Colonic mucosa (tissue), 4 donors: ENCODE measurements at regions not wholly inside any gene's neighbourhood (a gene's known extent, or its start where the extent isn't known, plus 50 kb on each side); places are given as distances from the start of the nearest gene placed in this dataset.
A peak's percentile ranks its signal among the peaks of the same experiment; 100 is the strongest.

Experiments used
- DNase-seq: peaks from one replicate; pipeline ENCODE4 v3.0.0-alpha.2; 2020
- H3K27ac ChIP-seq: fragments of 200-600 bp; one replicate; pipeline ENCODE4 v1.8.0; 2021
- H3K27me3 ChIP-seq: fragments of 200-600 bp; one replicate; pipeline ENCODE4 v1.8.0; 2021
- H3K36me3 ChIP-seq: fragments of 200-600 bp; one replicate; pipeline ENCODE4 v1.8.0; 2021
- H3K4me1 ChIP-seq: fragments of 200-600 bp; one replicate; pipeline ENCODE4 v1.8.0; 2021; ENCODE audit warnings: mild to moderate bottlenecking
- H3K4me3 ChIP-seq: fragments of 200-600 bp; one replicate; pipeline ENCODE4 v1.8.0; 2021
- H3K9ac ChIP-seq, 2 donors: one replicate each; pipeline ENCODE4 v1.7.0; 2013; ENCODE audit warnings: control low read depth in 2 of 2, low read depth in 2 of 2, low read length in 2 of 2
- H3K9me3 ChIP-seq: fragments of 200-600 bp; one replicate; pipeline ENCODE4 v1.8.0; 2021
- intact Hi-C: fragments of 100-400 bp; cut with DNase I; formaldehyde crosslinking; loops from one replicate; pipeline ENCODE4 v1.14.1; 2022
- TF ChIP-seq, protein P1 (sequence below): fragments of 200-600 bp; IDR thresholded peaks from one replicate; pipeline ENCODE4 v1.8.0; 2022; ENCODE audit warnings: antibody characterized with exemption, mild to moderate bottlenecking
- donor health status: healthy.
- donor health status: DM: no; HTN: no; CAD: no.
- donor health status: DM: no; HTN: no; CAD: no.

DNA sequence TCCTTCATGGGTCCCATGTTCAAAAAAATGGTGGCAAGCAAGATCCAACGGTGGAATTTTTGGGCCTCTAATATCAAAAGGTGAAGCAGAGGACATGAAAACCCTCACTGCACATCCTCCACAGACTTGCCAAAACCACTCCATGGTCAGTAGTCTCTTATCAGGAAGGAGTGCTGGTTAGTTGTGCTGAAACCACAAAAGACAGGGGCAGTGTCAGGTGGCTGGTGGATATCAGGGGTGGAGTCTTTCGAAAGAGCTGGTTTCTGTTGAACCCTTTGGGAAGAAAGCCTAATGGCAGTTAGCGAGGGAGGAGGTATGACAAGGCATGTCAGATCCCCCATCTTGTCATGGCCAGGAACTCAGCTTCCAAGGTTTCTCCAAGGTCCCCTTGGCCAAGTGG, 395.9 kb upstream of the CAMK1G start:
- Histone ChIP-seq H3K4me3 (no peak overlapping the region), H3K36me3 (no peaks in the 10 kb centered on the region), H3K27ac (no peak overlapping the region), H3K9ac (no peak overlapping the region), H3K27me3 (no peaks in the 10 kb centered on the region), H3K4me1 (no peaks in the 10 kb centered on the region), H3K9me3 (no peaks in the 10 kb centered on the region)
- TF ChIP-seq, protein P1, sequence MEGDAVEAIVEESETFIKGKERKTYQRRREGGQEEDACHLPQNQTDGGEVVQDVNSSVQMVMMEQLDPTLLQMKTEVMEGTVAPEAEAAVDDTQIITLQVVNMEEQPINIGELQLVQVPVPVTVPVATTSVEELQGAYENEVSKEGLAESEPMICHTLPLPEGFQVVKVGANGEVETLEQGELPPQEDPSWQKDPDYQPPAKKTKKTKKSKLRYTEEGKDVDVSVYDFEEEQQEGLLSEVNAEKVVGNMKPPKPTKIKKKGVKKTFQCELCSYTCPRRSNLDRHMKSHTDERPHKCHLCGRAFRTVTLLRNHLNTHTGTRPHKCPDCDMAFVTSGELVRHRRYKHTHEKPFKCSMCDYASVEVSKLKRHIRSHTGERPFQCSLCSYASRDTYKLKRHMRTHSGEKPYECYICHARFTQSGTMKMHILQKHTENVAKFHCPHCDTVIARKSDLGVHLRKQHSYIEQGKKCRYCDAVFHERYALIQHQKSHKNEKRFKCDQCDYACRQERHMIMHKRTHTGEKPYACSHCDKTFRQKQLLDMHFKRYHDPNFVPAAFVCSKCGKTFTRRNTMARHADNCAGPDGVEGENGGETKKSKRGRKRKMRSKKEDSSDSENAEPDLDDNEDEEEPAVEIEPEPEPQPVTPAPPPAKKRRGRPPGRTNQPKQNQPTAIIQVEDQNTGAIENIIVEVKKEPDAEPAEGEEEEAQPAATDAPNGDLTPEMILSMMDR: no peak
- no peak for DNase-seq
- intact Hi-C loops: no loop called here

DNA sequence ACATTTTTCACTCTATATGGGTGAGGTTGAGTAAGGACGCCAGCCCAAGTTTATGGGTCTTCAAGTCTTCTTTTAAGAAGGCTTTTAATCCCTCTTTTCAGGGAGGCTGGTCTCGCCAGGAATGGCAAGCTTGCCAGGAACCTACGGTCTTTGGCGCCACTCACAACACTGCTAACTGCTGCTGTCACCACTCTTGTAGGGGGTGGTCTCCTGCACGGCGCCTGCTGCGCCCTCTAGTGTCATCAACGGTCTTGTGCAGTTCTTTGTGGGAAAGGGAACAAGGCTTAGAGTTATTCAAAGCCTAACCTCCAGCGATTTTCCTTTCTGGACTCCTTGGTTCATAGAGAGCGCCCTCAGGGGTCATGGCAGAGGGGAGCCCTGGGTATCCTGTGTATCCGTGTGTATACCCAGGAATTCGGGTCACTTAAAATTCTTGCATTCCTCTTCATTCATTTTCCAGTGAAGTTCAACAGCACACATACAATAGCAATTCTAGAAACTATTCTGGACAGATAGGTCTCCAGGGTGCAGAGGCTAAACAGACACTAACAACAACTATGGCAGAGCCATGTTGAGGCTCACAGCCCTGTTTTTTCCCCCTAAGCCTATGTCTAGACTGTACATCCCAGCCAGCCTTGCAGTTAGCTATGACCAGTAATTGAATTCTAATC, 392.8 kb upstream of the CAMK1G start:
- H3K4me3 ChIP-seq: no peak overlapping the region
- no peak for DNase-seq
- no peaks in the 10 kb centered on the region for H3K9me3 ChIP-seq
- no peaks in the 10 kb centered on the region for H3K36me3 ChIP-seq
- H3K27me3 ChIP-seq: no peaks in the 10 kb centered on the region
- H3K27ac ChIP-seq: no peak overlapping the region
- no peaks in the 10 kb centered on the region for H3K4me1 ChIP-seq
- intact Hi-C loops: no loop called here
- TF ChIP-seq, protein P1: peak; percentile 17
- H3K9ac ChIP-seq: no peak overlapping the region

DNA sequence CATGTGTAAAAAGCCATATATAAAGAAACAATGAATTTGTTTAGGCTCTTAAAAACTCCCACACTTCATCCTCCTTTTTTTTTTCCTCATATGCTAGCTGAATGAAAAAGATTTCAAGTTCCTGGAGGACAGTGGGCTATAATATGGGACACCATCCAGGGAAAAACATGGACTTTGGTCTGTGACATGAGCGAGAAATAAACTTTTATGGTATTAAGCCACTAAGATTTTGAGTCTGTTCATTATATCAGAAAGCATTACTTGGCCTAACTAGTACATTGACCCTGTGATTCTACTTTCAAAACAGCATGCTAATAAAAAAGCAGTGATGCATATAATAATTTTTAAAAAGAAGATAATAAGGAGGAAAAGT, 392.3 kb upstream of the CAMK1G start:
- TF ChIP-seq, protein P1: no peak
- no peak overlapping the region for H3K9ac ChIP-seq
- no peak overlapping the region for H3K27ac ChIP-seq
- no peaks in the 10 kb centered on the region for H3K4me1 ChIP-seq
- DNase-seq: no peak
- no peak overlapping the region for H3K4me3 ChIP-seq
- H3K9me3 ChIP-seq: no peaks in the 10 kb centered on the region
- H3K36me3 ChIP-seq: no peaks in the 10 kb centered on the region
- H3K27me3 ChIP-seq: no peaks in the 10 kb centered on the region
- intact Hi-C loops: no loop called here

DNA sequence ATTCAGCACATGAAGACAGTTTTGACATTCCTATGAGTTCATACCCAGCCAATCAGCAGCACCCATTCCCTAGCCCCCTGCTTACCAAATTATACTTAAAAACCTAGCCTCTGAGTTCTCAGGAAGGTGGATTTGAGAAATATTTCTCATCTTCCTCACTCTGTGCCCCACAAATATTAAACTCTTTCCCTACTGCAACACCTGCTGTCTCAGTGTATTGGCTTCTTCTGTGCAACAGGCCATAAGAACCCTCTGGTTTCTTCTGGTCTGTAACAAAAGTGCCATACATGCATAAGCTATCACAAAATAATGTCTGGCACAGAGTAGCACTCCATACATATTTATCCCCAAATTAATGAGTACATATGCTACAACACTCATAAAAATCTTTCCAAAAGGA, 387.4 kb upstream of the CAMK1G start:
- no peaks in the 10 kb centered on the region for H3K4me1 ChIP-seq
- no peak overlapping the region for H3K9ac ChIP-seq
- H3K27ac ChIP-seq: no peak overlapping the region
- H3K9me3 ChIP-seq: no peaks in the 10 kb centered on the region
- H3K27me3 ChIP-seq: no peaks in the 10 kb centered on the region
- H3K36me3 ChIP-seq: no peaks in the 10 kb centered on the region
- intact Hi-C loops: no loop called here
- DNase-seq: no peak
- TF ChIP-seq, protein P1: no peak
- H3K4me3 ChIP-seq: no peak overlapping the region

DNA sequence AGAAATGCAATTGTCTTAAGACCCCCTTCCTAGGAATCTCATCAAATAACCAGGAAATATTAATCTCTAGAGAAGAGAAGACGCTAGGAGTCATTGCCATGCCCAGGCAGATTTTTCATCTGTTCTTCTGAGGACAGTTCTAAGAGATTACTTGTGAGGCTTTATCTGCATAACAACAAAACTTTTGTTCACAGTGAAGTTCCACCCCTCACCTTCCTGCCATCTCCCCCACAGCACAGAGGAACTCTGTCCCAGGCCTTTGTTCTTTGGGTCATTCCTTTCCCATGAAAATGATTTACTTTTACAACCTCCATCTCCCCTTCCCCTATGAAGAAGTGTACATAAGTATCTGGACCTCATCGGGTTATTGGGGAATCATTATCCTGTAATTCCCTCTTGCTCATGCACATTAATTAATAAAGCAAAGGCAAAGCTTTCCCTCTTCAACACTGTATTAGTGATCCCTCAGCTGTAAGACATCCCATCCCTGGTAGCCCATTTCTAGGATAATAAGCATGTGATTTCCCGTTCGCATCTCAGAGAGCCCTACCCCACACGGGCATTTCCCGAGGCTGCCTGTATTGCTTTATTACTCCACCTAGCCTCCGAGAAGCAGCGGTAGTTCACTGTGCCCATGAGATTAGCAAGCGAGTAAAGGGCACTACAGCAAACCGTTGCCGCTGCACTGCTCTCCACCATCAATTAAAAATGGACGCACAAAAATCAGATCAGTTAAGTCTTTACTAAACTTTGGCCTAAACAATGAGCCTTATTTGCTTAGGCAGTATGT, 384.4 kb upstream of the CAMK1G start:
- Histone ChIP-seq H3K36me3 (no peaks in the 10 kb centered on the region), H3K9ac (no peak overlapping the region), H3K27me3 (no peaks in the 10 kb centered on the region), H3K27ac (no peak overlapping the region), H3K4me1 (no peaks in the 10 kb centered on the region), H3K4me3 (no peak overlapping the region), H3K9me3 (no peaks in the 10 kb centered on the region)
- TF ChIP-seq, protein P1: no peak
- DNase-seq: no peak
- intact Hi-C loops: no loop called here
